HG02678 (cell line): ENCODE measurements at regions not wholly inside any gene's neighbourhood (a gene's known extent, or its start where the extent isn't known, plus 50 kb on each side); places are given as distances from the start of the nearest gene placed in this dataset.
"Not testable (repeated sequence)": the region's sequence is repeated elsewhere in the genome, so short reads cannot be mapped to it uniquely, and the experiment has no call there.

ENCODE experiments used
- ATAC-seq: cut with Tn5 transposase; IDR thresholded peaks from one replicate; pipeline ENCODE4 v1.9.1; 2021; ENCODE audit warnings: mild to moderate bottlenecking, moderate library complexity; ENCODE audit not compliant: unreplicated experiment

DNA sequence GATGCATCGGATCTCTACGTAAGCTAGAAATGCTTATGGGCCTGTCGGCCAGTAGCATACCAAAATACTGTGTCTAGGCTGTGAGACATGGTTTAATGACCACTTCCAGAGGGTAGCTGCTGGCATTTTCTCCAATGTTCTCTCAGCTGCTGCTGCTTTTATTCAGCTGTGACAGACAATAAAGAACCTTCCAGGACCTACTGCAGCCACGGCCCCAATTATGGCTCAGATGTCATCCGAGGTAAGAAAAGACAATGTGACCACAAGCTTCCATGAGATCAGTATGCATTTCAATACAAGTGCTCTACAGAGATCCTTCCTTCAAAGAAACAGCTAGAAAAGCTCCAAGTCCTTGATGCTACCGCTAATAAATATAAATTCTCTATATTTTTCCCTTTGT is 256.2 kb downstream of the SDHAF3 start:
- no peak for ATAC-seq

DNA sequence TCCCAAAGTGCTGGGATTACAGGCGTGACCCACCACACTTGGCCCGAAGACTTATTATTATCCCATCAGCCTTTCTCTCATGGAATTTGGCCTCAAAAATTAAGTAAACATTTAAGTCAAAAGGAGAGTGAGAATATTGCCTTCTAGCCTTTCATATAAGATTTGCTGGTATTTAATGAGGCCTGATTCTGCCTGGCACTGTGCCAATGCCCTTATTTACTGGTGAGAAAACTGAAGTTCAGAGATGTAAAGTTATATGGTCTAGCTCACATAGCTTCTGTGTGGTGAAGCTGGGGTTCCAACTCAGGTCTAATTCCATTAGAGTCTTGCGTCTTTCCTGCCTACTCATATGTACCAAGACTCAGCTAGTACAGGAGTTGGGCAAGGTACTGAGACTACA is 260.2 kb downstream of the SDHAF3 start:
- ATAC-seq = no peak

DNA sequence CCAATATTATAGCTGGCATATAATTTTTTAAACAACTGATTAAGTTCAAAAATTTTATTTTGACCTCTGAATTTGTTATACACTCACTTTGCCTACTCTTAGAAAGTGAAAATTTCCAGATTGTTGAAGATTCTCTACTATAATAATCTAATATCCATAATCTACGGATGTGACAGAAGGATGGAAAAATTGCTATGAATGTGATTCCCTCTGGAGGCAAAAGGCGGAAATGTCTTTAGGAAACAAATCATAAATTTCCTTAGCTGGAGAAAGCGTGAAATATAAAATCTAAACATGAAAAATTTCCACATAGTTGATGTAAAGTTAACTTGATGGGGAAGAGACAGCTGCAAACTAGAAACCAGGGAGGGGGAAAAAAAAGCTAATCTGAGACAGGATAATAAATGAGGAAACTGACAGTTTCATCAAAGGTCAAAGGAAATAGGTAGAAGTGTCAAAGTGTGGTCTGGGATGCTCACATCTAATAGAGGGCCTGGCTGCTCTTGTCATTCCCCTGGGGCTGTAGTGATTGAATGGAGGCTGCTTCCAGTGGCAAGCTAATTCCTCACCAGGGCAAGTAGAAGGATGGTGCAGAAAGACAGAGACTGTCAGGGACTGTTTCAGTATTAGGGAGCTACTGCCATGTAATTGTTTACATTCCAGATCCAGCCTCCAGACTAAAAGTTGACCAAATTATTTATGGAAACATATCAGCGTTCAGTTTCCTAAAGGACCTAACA is 264.5 kb downstream of the SDHAF3 start:
- no peak for ATAC-seq

DNA sequence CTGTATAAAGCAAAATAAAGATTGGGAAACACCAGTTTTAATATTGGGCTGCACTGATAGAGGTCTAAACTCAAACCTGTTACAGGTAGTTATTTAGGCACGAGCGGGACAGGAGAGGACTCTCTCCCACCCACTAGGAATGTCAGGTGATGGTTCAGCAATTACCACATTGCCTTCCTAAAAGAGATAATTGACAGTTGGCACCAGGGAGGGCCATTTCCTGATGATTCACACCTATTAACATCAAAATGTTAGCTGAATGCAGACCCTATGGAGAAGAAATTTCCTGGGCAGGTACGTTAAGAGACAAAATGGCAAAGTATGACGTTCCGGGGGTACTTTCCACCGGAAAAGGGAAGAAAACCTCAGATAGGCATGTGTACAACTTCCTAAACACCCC is 272.6 kb downstream of the SDHAF3 start:
- ATAC-seq = no peak

DNA sequence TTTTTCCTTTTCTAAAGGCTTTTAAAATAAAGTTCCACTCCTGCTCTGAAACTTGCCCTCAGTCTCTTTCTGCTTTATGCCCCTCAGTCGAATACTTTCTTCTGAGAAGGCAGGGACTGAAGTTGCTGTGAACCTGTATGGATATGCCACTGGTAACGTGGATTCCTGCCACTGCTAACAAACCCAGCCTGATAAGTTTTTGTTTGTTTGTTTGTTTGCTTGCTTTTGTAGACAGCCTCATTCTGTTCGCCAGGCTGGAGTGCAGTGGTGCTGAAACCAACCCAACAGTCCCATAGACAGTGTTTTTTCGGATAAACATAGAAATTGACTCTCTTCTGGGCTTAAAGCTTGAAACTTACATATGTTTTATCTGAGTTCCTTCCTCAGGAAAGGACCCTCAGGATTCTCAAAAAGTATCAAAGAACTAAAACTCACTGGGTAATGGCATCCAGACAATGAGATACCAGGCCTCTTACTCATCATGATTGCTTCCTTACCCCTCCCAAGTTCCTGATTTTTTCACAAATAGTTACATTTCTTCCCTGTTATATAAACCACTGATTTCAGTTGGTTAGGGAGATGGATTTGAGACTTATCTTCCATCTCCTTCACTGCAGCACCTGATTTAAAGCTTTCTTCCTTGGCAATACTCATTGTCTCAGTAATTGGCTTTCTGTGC is 273.6 kb downstream of the SDHAF3 start:
- ATAC-seq = no peak

DNA sequence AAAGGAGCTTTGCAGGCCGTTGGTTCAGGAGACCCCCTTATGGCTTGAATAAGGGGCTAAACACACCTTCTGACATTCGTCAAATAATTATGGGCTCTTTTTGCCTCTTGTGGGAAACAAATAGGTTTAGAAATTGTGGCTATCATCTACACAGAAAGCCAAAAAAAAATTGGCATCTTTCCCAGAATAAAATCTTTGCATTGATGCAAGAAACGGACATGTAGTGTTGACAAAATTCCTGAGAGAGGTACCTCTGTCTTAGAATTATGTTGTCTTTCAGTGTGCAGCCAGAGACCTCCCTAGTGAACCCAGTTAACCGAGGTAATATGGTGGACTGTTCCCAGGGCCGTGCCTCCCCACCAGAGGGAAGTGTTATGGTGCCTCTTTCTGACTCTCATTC is 283.9 kb downstream of the SDHAF3 start:
- no peak for ATAC-seq

DNA sequence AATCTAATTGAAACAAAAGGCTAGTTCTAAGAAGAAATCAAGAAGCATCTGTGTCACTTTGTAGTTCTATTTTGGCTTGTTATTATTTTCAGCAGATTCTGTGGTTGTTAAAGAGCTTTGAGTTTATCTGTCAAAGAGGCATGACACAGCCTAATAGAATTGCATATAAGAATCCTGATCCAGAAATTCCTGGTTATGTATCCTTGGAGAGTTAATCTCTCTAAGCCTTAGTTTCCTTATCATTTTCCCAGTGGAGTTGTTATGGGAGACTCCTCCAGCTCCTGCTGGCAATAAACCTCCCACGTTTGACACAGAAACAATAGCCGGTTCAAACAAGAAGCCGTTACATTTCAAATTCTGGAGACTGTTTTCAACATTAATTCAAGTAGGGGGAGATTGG is 288.3 kb downstream of the SDHAF3 start:
- ATAC-seq = no peak

DNA sequence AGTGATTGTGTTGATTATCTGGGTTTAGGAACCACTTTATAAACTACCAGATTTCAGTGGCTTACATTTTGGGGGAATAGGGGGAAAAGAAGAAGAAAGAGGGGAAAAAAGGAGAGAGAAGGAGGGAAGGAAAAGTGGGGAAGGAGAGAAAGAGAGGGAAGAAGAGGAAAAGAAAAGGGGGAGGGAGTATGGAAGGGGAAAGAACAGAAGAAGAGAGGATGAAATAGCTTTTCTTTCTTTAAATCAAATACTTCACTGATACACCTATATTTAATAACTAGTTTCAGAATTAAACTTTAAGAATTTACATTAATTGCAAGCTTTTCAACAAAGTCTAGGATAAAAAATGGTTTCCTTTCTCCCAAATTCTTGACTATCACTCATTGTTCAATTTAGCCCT is 289.6 kb downstream of the SDHAF3 start:
- ATAC-seq = no peak

DNA sequence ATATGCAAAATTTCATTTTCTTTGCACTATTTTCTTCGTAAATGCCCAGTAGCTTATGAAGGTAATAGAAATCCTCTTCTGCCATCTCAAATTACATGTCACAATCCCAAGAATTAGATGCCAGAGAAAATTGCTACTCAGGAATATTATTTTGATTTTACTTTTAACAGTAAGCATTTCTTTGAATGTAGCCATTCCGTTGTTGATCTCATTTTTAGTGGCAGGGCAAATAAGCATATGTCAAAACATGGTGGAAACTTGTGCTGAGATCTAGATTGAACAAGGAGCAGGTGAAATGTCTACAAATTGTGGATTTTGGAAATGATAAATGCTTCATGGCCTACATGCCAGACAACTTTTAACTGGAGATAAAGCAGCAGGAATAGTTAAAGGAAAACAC is 291.8 kb downstream of the SDHAF3 start:
- no peak for ATAC-seq

DNA sequence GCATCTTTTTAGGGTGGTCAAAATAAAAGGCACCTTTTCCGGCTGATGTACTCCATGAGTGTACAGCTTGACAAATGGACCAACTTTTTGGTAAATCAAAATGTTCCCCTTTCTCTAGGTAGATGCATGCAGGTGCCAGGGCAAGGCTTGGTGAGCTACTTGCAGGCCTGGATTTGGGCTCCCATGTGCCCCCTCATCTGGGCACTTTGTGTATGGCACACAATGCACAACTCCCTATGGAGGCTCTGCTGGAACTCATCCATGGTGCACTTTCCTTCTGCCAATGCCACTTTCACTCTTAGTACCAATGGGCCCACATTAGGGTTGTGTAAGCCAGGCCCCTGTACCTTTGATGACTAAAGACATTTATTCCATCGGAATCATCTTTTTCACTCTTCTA is 300.8 kb downstream of the SDHAF3 start:
- no peak for ATAC-seq

DNA sequence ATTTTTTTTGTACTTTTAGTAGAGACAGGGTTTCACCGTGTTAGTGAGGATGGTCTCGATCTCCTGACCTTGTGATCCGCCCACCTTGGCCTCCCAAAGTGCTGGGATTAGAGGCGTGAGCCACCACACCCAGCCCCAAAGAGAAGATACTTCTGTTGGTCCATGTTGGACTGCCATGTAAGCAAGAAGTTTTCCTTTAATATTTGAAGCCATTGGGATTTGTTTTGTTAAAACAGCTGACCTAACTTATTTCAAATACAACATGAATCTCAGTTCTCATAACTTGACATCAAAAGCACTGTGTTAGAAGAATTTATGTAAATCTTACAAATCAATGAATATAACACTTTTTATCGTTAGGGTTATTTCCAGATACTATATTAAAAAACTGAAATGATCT is 302.4 kb downstream of the SDHAF3 start:
- no peak for ATAC-seq

DNA sequence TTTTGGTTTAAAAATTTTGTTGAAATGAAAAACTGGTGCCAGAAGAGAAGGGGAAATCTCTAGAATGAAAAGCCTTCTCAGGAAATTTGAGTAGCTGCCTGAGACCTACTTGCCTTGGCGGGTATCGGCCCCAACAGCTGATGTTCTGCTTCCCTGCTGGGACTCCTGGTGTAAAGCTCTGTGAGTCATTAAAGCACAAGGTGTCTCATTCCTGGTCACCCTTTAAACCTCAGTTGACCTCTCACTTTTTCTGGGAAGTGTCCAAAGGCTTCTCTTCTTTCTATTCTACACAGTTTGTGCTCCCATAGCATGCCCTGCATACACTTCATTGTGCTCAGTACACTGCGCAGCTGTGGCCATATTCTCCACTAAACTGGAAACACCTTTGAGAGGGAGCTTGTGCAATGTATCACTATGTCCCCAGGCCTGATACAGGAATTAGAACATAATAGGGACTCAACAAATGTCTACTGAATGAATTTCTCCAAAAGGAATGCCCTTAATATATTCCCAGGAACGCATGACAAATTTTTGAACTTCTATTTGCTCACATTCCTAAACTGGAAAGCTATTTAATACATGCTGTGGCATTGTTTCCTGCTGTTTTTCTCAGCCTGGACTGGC is 303.9 kb downstream of the SDHAF3 start:
- no peak for ATAC-seq

DNA sequence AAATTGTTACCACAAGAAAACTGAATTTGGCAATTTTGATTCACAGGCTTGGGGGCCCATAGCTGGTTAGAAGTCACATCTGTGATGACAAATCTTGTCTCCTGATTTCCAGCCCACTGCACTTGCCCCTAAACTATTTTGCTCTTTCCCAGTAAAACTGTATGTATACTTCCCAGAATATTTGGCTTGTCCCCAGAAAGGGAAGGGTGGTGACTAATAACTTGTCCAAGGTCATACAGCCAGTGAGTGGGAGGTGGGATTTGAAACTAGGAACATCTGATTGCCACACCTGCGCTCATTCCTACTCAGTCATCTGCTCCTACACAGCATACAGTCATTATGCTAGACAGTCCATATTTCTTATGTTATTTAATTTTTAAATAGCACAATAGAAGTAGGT is 304.5 kb downstream of the SDHAF3 start:
- no peak for ATAC-seq

DNA sequence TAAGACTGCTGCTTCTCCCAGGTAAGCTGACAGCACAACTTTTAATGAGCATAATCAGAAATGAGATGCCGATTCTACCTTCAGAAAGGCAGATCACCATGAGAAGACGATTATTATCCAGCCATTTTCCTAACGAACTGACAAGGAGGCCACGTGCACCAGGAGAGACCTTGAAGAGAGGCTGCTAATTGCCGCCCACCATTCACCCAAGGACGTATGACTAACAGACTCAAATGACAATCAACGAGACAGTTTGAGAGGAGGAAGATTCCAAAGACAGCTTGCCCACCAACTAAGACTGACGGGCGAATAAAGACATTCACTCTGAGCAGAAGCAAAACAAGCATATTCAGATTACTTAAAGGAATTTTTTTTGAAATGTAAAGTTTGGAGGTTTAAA is 301.9 kb upstream of the TAC1 start:
- ATAC-seq = no peak

DNA sequence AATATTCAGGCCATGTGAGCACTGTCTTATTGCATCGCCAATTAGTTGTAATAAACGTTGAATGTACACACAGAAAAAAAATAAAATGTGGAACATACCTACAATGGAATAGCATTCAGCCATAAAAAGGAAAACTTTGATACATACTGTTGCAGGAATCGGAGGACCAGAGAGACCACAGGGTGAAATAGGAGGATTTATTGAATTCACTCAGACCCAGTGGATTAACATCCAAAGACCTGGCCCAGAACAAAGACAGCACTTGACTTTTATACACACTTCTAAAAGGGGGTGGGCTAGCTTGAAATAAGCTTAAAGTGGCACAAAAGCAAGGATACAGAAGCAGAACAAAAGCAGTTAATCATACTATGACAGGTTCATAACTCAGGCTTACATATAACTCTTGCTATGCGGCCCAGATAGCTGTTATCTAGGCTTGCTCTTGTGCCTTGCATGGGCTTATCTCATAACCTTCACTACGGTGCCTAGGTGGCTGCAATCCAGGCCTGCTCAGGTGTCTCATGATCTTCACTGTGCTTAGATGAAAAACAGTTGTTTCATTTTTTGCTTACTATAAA is 292.2 kb upstream of the TAC1 start:
- no peak for ATAC-seq

DNA sequence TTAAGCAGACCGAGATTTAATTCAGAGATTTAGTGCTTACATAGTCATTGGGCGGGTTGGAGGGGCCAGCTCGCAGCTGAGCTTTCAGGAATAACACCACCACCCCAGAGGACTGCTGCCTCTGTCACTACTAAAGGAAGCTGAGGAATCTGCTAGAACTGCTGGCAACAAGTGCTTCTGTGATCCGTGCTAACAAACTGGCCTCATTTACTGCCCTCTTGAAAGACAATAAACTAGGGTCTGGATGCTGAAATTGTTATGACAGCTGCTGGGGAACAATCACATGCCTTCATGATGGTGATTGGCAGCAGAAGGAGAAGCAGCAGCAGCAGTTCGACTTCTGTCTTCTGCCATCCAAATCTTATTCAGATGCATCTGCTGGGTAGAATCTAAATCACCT is 285.5 kb upstream of the TAC1 start:
- ATAC-seq = no peak

DNA sequence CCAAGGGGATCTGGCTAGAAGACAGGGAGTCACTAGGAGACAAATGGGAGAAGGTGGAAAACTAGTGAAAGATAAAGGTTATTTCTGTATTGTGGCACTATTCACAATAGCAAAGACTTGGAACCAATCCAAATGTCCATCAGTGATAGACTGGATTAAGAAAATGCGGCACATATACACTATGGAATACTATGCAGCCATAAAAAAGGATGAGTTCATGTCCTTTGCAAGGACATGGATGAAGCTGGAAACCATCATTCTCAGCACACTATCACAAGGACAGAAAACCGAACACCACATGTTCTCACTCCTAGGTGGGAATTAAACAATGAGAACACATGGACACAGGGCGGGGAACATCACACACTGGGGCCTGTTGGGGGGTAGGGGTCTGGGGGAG is 282.4 kb upstream of the TAC1 start:
- not testable (repeated sequence) for ATAC-seq

DNA sequence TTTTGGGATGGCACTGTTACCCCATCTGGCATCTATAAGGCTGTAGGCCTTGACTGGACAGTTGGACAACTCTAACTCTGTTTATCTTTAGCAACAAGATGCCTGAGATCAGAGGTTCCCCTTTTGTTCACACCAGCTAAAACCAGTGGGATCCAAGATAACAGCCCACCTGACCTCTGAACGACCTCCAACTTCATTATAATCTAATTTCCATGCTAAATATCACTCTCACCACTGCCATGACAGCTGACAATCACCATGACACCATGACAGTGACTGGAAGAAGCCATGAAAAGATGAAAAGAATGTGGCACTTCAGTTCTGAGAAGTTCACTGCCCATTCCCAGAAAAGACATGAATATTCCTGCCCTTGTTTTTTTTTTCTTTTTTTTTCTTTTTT is 281.4 kb upstream of the TAC1 start:
- ATAC-seq = no peak

DNA sequence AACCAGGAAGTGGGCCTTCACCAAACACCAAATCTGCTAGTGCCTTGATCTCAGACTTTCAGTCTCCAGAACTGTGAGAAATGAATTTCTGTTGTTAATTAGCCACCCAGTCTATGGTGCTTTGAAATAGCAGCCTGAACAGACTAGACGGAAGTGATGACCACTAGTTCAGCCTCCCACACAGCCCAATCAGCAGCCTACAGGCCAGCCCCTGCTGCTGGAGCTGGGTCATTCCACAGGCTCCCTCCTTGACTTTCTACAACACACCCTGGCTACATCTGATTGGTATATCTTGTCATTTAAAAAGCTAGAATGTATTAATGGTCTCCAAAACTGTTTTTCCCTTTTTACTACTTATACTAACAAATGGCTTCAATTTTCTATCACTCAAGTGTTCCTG is 277.2 kb upstream of the TAC1 start:
- ATAC-seq = no peak

DNA sequence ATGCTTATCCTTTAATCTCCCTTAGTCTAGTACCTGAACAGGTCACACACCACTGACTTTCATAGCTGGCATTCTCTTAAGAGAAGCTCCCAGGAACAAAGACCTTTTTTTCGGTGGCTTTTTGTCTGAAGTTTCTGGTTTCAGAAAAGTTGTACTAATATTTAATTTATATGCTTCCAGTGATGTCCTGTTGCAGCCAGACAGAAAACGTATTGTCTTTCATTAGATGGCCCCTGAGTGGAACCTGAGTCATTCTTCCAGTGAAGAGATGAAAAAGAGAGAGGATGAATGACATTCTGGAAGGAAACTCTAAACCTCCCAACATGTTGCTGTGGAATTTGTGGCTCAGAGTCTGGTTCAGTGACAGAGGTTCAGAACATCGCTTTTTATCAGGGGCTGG is 274.8 kb upstream of the TAC1 start:
- ATAC-seq = no peak

DNA sequence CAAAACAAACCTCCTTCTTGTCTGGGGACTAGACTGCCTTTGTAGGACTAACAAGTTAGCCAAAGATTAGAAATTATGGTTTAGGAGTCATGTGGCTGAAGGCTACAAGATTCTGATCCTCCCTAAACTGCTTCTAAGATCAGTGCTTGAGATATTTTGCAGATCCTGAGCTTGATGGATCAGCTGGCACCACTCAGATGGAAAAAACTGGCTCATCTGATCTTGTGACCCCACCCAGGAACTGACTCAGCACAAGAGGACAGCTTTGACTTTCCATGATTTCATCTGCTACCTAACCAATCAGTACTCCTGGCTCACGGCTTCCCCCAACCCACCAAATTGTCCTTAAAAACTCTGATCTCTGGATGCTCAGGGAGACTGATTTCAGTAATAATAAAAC is 271.5 kb upstream of the TAC1 start:
- no peak for ATAC-seq

DNA sequence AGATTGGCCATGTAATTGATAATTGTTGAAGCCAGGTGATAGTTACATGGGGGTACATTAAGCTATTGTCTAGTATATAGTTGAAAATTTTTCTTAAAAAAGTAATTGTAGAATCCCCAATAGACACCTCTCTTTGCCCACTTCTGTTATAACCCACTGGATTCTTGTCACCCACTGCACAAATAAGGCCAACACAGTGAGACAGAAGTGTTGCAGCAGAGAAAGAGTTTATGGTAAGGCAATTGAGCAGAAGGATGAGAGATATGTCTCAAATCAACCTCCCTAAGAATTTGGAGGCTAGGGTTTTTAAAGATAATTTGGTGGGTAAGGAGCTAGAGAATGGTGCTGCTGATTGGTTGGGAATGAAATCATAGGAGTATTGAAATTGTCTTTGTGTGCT is 270.3 kb upstream of the TAC1 start:
- ATAC-seq = no peak
